WTC11 (cell line): ENCODE measurements at regions not wholly inside any gene's neighbourhood (a gene's known extent, or its start where the extent isn't known, plus 50 kb on each side); places are given as distances from the start of the nearest gene placed in this dataset.

Source experiments
- ATF3 ChIP-seq: sonication (generic); formaldehyde crosslinking; conservative IDR thresholded peaks from 2 replicates; pipeline ENCODE4 v1.8.1; 2022; ENCODE audit warnings: mild to moderate bottlenecking, missing genetic modification reagents
- CTCF ChIP-seq: fragments of 200-600 bp; IDR thresholded peaks from 2 replicates; pipeline ENCODE4 v1.8.0; 2022; ENCODE audit warnings: antibody characterized with exemption
- SP1 ChIP-seq: sonication (generic); formaldehyde crosslinking; conservative IDR thresholded peaks from 2 replicates; pipeline ENCODE4 v1.8.1; 2022; ENCODE audit warnings: missing genetic modification reagents
- TEAD4 ChIP-seq: sonication (generic); formaldehyde crosslinking; IDR thresholded peaks from 2 replicates; pipeline ENCODE4 v1.8.0; 2022; ENCODE audit warnings: mild to moderate bottlenecking, missing genetic modification reagents
- USF2 ChIP-seq: sonication (generic); formaldehyde crosslinking; IDR thresholded peaks from 2 replicates; pipeline ENCODE4 v1.8.1; 2023; ENCODE audit warnings: mild to moderate bottlenecking, missing genetic modification reagents, moderate library complexity

GRCh38 chr4:15253349-15253748 is 174.5 kb upstream of the C1QTNF7 start:
- no peak for TF ChIP-seq CTCF
- TF ChIP-seq USF2 (CRISPR knock-in tag), result no peak
- no peak for TF ChIP-seq ATF3
- no peak for TF ChIP-seq TEAD4 (CRISPR knock-in tag)
- TF ChIP-seq SP1, result no peak
